ENCODE measurements at regions not wholly inside any gene's neighbourhood (a gene's known extent, or its start where the extent isn't known, plus 50 kb on each side); places are given as distances from the start of the nearest gene placed in this dataset.

DNA sequence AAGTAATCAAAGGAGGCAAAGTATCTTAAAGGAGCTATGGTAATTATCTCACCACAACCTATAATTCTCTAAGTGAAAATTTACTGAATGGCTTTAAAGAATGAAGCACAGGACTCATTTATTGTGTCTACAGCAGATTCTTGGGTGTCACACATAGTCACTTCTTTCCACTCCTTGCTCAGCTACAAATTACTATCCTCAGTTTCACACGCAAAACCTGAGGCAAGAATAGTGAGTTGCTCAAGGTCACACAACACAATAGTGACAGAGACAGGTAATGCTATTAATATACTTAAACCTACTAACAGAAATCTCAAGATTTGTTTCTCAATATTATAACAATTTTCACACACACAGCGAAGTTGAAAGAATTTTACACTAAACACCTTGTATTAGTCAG lies 120.9 kb upstream of the STK32A start:
- TF ChIP-seq SIN3A (IDR thresholded peaks at IDR 0.05; ENCODE audit: borderline replicate concordance, insufficient read depth, low read length): no peak
- TF ChIP-seq, protein P1, sequence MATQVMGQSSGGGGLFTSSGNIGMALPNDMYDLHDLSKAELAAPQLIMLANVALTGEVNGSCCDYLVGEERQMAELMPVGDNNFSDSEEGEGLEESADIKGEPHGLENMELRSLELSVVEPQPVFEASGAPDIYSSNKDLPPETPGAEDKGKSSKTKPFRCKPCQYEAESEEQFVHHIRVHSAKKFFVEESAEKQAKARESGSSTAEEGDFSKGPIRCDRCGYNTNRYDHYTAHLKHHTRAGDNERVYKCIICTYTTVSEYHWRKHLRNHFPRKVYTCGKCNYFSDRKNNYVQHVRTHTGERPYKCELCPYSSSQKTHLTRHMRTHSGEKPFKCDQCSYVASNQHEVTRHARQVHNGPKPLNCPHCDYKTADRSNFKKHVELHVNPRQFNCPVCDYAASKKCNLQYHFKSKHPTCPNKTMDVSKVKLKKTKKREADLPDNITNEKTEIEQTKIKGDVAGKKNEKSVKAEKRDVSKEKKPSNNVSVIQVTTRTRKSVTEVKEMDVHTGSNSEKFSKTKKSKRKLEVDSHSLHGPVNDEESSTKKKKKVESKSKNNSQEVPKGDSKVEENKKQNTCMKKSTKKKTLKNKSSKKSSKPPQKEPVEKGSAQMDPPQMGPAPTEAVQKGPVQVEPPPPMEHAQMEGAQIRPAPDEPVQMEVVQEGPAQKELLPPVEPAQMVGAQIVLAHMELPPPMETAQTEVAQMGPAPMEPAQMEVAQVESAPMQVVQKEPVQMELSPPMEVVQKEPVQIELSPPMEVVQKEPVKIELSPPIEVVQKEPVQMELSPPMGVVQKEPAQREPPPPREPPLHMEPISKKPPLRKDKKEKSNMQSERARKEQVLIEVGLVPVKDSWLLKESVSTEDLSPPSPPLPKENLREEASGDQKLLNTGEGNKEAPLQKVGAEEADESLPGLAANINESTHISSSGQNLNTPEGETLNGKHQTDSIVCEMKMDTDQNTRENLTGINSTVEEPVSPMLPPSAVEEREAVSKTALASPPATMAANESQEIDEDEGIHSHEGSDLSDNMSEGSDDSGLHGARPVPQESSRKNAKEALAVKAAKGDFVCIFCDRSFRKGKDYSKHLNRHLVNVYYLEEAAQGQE (IDR thresholded peaks at IDR 0.05; ENCODE audit: insufficient read depth in 1 of 2, low read depth in 2 of 2, low read length in 2 of 2): no peak

Data from PFSK-1 (cell line).